ENCODE measurements at regions not wholly inside any gene's neighbourhood (a gene's known extent, or its start where the extent isn't known, plus 50 kb on each side); places are given as distances from the start of the nearest gene placed in this dataset.

DNA sequence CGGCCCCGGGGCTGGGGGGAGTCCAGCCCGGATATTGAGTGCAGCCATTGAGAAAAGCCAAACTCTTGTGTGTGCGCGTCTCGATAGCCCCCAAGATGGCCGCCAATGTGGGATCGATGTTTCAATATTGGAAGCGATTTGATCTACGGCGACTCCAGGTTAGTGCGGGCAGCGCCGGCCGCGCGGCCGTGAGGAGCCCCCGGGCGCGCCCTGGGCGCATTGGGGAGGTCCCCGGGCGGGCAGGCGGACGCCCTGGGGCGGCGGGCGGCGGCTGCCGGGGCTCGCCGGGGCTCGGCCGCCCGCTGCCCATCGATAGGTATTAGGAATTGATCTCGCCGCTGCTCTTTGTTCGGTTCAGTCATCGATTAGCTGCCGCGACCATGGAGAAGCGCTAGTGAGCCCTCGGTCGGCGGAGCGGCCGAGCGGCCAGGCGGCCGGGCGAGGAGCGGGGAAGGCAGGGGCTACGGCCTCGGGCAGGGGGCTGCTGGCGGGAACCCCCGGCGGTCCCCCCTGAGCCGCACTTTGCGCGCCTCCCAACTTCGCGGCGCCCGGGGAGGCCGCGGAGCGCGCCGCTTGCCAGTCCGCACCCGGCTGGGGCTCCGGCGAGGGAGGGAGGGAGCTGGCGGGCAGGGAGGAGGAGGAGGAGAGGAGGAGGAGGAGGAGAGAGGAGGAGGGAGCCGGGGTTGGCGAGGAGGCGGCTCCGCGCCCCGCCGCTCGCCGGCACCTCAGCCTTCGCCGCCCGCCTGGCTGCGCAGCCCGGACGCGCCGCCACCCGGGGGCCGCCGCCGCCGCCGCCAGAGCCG, 113.9 kb upstream of the MYL2 start, which contains the start of gene CUX2:
TSS of gene CUX2 (plus strand) at position 83 of the 803 bp plus-strand sequence.
- DNase-seq = no peak

DNA sequence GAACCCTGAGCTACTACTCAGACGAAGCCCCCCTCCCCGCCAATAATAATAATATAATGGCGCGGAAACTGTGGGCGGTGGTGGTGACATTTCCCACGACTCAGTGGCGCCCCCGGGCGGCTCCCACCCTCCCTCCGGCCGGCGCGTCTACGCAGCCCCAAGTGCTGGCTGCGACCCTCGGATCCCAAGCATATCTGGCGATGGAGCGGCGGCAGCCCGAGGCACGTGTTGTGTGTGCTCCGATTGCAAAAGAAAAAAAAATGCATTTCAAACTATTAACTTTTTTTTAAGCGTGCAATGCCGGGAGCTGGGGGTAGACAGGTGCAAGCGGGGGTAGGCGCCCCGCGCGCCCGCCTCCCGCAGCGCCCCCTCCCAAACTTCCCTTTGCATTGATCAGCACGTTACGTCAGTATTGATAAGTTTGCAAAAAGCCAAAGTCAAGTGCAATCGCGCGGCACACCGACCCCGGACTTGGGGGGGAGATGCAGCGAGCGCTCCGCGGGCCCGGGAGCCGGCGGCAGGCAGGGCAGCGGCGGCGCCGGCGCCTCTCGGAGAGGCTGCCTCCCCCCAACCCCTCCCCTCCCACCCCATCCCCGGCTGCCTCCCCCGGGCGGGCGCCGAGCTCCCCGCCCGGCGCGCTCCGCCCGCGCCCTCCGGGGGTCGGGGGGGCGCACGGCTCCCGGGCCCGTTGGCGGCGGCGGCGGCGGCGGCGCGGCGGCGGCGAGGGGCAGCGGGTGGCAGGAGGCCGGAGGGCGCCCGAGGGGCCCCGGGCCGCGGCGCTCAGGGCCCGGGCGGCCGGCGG, 113.1 kb upstream of the MYL2 start:
- no peak for DNase-seq

DNA sequence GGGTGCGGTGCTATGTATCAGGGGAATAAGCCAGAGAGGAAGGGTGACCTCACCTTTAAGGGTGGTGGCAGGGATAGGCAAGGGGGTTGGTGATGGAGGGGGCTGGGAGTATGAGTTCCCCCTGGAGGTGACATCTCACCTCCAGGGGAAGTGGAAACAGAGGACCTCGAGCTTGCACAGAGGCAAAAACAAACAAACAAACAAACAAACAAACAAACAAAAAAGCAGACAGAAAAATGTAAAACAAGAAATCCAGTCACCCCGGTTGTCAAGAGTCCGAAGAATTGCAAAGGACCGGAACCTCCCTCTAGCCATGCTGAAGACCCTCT, 112.2 kb upstream of the MYL2 start:
- no peak for DNase-seq

GRCh38 chr12:111031916-111032590, 111.7 kb upstream of the MYL2 start:
- DNase-seq = no peak

GRCh38 chr12:111030800-111031199, 110.4 kb upstream of the MYL2 start:
- no peak for DNase-seq

DNA sequence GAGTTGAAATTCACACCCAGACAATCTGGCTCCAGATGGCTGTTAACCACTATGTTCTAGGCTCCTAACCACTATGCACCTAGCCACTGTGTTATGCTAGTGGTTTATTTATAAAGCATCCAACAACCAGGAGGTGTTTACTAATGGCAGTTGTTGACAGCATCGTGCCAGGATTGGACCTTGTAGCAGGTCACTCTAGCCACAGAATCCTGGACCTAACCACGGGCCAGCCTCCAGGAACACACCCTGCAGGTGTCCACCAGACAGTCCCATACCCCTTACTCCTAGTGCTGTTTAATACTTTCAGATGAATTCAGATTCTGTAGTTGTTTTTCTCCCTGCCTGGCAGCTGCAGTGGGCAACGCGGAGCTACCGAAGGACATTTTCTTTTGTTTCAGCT, 109.4 kb upstream of the MYL2 start:
- no peak for DNase-seq

DNA sequence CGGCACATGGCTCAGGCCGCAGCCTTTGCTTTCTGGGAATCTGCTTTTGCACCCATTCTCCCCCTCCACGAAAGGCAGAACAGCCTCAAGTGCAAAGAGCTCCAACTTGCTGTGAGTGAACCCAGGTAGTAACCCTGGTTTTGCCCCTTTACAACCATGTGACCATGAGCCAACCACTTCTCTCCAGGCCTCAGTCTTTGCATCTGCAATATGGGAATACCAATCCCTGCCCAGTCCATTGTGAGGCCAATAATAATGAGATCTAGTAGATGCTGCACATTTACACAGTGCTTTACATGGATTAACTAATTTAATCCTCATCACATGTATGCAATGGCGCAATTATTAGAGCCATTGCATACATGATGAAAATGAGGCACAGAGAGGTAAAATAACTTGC, 108.9 kb upstream of the MYL2 start:
- DNase-seq = no peak

- DNase-seq = no peak
Observed at GRCh38 chr12:111028830-111029229, 108.5 kb upstream of the MYL2 start.

DNA sequence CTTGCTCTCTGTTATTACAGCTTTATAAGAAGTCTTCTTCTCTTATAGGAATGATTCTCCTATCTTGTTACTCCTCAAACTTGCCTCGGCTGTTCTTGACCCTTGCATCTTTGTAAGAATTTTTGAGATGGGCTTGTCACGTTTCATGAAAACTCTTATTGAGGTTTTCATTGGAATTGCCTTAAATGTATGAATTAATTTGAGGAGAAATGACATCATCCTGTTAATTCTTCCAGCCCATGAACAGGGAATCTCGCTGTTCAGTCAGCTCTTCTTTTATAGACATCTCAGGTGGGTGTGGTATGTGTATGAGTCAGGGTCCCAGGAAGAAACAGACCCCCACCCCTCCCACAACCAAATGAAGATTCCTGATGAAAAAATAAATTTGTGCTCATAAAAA, 107.1 kb upstream of the MYL2 start:
- no peak for DNase-seq

DNA sequence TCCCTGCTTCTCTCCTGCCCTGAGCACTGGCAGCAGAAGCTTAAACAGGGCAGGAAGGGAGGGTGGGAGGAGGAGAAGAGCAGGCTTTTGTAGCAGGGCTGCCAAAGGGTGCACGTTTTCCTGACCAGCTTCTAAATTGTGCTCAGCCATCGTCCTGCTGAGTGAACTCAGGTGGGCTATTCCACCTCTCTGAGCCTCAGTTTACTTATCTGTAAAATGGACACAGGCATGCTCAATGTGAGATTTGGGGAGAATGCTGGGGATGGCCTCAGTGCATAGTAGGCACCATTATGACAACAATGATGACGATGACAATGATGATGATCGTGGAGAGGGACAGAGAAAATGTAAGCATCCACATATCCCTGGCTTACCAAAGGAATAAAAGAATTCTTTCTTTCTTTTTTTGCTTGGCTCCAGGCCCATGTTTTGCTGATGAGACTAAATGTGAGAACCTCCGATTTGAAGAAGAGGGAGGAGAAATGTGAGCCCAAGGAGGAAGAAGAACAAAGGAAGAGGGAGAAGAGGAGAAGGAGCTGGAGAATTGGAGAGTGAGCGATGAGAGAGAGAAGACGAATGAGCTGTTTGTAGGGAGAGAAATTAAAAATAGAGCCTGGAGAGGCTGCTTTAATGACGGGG, 105.5 kb upstream of the MYL2 start:
- no peak for DNase-seq

DNA sequence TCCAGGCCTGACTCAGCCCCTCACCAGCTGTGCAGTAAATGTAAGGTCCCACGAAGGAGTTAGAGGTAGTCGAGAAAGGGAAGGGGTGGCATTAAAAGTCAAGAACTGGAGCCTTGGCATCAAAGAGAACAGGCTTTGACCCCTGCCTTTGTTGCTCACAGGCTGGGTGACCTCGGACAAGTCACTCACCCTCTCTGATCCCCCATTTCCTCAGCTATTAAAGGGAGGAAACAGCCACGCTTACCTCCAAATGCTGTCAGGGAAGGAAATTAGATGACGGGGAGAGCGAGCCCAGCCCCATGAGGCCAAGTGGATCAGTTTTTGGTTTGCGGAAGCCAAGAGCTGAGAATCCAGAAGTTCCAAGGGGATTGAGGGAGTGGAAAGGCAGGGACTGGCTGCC, 104.9 kb upstream of the MYL2 start:
- no peak for DNase-seq

DNA sequence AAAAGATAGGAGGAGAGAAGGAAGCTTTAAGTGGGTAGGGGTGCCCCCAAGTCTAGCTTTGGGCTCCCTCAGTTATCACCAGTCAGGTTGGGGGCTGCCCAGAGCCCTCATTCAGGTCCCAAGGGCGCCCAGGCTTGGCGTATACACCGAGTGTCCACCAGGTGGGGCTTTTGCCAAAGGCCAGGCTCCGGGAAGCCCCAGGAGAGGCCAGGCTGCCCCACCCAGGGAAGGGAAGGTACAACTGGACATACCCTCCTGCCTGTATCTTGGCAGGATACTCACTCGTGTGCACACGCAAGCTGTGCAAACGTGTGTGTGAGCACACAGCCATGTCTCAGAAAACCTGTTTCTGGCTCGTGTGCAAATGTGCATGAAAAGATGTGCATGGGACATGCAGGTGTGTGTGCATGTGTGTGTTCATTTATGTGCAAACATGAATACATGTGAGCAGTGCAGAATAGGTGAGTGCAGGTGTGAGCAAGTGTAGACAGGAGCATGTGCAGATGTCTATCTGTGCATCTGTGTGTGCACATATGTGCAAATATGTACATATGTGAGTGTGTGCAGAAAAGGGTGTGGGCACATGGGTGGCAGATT, 103.9 kb upstream of the MYL2 start:
- DNase-seq = peak; percentile 40

DNA sequence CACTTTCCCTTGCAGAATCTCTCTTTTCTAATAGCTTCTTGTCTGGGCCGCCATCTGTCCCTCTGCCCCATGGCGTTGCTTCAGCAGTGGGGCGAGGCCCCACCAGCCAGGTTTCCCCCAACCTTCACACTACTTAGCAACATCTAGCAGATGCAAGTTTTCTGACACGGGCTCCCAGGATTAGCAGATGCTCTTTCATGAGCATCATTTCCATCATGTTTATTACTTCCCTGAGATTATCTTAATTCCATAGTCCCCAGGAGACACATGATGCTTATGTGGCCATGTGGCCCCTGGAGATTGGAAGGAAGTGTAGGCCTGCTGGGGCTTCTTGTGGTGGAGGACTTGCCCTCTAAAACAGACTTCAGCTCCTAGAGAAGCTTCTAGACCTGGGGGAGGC, 102.0 kb upstream of the MYL2 start:
- no peak for DNase-seq

GRCh38 chr12:111014547-111014946, 94.2 kb upstream of the MYL2 start:
- no peak for DNase-seq

DNA sequence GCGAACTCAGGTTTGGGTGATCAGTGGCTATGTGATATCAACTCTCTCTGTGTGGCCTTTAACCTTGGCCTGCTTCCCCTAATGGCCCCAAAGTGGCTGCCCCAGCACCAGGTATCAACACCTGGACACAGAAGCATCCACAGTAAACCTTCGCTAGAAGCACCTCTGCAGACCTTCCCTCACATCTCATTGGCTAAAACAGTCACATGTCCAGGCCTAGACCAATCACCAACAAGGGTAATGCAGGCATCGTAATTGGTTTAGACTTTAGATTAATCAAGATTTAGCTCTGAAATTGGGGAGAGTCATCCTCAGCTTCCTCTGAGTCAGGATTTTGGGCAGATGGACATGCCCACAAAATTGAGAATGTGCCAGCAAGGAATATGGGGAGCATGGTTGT, 92.5 kb upstream of the MYL2 start:
- DNase-seq = no peak

- DNase-seq = no peak
Observed at GRCh38 chr12:111011999-111012600, 91.7 kb upstream of the MYL2 start.

DNA sequence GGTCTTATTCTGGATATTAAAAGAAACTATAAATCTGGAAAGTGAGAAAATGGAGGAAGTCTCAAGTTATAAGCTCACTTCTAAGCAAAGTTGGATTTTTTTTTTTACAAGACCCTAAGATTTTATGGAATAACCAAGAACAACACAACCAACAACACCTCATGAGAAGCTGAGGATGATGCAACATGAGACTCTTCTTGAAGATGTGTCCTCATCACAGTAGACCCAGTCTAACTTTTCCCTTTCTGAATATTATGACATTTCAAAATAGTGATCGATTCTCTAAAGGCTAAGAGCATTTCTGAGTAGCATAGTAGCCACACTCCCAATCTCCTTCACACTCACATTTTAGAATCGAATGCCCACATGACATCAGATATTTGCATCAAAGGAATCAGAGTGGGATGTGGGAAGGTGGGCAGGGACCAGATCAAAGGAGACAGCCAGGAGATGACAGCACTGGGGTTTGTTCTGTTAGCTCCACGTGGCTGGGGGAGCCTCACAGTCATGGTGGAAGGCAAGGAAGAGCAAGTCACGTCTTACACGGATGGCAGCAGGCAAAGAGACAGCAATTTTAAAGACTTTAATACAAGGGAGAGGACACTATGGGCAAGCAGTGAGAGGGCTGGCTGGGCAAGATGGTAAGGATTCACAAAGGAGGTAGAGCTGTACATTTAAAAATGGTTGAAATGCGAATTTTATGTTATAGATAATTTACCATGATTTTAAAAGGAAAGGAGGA, 90.7 kb upstream of the MYL2 start:
- DNase-seq = no peak

- DNase-seq = no peak
Observed at GRCh38 chr12:111010061-111010460, 89.7 kb upstream of the MYL2 start.

DNA sequence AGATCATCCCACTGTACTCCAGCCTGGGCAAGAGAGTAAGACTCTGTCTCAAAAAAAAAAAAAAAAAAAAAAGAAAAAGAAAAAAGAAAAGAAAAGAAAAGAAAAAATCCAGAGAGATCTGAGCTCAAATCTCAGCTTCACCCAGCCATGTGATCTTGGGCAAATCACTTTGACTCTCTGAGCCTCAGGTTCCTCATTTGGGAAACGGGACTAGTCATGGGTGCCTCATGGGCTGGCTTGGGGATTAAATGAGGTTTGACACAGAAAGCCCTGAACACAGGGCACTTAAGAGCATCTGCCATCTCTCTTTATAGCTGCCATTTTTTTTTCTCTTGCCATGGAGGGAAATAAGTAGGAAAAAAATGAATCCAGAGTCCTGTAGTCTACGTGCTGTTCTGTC, 86.2 kb upstream of the MYL2 start:
- no peak for DNase-seq

- DNase-seq = no peak
Observed at GRCh38 chr12:110998971-110999370, 78.6 kb upstream of the MYL2 start.

- no peak for DNase-seq
Observed at GRCh38 chr12:110998165-110998564, 77.8 kb upstream of the MYL2 start.

DNA sequence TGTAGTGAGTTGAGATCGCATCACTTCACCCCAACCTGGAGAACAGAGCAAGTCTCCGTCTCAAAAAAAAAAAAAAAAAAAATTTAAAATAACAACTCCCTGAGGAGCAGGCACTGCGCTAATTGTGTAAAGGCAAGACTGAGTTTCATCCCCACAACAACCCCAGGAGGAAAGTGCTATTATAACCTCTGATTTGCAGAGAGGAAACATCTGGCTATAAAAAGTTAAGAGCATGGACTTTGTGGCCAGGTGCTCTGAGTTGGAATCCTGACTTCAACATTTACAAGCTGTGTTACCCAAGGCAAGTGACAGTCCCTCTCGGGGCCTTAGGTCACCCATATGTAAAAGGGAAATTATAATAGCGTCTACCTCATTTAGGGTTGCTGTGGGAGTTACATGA, 76.0 kb upstream of the MYL2 start:
- DNase-seq = no peak

All from CD4-positive, alpha-beta T cell treated with Interleukin-12 subunit alpha and Interleukin-12 subunit beta, for 1 hour (primary cell).